ENCODE measurements at regions not wholly inside any gene's neighbourhood (a gene's known extent, or its start where the extent isn't known, plus 50 kb on each side); places are given as distances from the start of the nearest gene placed in this dataset.
"Not testable (repeated sequence)": the region's sequence is repeated elsewhere in the genome, so short reads cannot be mapped to it uniquely, and the experiment has no call there.

DNA sequence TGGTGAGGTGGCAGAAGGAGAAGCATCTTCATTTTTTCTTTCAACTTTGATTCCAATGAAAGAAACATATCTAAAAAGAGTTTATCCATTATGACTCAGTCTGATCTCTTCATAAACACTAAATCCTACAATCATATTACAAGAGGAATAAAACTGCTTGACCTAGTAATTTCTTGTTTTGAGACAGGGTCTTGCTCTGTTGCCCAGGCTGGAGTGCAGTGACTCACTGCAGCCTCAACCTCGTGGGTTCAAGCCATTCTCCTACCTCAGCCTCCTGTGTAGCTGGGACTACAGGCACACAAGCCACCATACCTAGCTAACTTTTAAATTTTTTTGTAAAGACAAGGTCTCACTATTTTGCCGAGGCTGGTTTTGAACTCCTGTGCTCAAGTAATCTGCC lies 147.2 kb downstream of the NDUFA12 start:
- DNase-seq = no peak

DNA sequence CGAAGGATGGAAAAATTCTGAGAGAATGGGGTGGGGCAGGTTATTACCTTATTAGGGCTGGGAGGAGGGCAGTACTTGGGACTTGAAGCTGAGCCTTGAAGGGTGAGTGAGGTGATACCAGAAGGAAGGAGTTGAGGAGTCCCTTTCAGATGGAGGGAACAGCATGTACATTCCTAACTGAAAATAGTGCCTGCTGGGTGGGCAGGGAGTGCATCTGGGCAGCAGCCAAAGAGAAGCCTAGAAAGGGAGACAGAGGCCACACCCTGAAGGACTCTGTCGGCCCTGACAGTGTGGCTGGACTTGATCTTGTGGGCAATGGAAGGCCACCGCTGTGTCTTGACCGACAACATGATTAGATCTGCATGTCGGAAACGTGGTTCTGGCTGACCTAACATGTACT lies 147.6 kb downstream of the NDUFA12 start:
- DNase-seq = no peak

DNA sequence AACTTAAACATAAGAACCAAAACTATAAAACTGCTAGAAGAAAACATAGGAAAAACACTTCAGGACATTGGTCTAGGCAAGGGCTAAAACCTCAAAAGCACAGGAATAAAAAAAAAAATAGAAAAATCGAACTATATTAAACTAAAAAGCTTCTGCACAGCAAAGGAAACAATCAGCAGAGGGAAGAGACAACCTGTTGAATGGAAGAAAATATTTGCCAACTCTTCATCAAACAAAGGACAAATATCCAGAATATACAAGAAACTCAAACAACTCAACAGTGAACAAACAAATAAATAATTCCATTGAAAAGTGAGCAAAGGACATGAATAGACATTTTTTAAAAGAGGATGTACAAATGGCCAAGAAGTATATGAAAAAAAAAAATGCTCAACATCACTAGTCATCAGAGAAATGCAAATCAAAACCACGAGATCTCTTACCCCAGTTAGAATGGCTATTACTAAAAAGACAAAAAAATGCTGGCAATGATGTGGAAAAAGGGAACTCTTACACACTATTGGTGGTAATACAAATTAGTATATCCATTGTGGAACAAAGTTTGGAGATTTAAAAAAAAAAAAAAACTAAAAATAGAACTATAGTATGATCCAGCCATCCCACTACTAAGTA lies 152.0 kb downstream of the NDUFA12 start:
- DNase-seq = no peak

DNA sequence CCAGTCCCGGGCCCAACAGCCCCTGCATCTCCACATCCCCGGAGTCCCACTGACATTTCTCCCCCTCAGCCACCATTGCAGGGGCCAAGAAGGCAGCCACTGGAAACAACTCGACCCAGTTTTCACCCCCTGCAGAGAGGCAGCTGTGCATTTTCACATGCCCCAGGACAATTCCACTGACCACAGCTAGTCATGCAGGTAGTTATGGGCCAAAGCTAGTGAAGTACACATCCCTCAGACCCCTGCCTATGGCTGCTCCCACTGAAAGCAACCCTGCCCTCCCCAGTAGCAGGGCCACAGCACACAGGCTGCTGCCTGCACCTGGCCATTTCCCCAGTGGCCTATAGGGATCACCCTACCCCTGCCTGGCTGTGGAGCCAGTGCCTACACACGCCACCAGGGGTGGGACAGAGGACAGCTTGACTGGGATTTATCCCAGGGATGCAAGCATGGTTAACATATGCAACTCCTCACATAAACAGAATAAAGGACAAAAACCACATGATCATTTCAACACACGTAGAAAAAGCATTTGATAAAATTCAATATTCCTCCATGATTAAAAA lies 154.0 kb downstream of the NDUFA12 start:
- no peak for DNase-seq

DNA sequence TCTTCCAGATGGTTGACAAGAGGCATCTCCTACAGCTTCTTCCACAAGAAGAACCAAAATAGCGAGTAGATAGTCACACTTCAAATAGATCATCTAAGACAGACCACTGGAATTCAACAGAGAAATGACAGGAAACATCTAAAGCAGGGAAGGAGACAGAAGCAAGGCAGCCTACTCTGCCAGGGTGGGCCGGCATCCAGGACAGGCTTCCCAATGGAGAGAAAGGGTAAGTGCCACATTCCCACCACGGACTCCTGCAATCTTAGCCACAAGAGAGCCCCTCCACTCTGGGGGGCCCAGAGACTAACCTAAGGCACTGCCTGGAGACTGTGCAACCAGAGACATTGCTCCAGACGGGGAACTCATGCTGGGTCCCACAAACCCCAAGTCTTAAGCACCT lies 154.5 kb downstream of the NDUFA12 start:
- no peak for DNase-seq

- DNase-seq = no peak
These were observed 158.4 kb downstream of the NDUFA12 start for GRCh38 chr12:94845110-94845509.

GRCh38 chr12:94844452-94844851 lies 159.0 kb downstream of the NDUFA12 start:
- DNase-seq = no peak

GRCh38 chr12:94841904-94842610 lies 161.4 kb downstream of the NDUFA12 start:
- DNase-seq = peak; percentile 5

DNA sequence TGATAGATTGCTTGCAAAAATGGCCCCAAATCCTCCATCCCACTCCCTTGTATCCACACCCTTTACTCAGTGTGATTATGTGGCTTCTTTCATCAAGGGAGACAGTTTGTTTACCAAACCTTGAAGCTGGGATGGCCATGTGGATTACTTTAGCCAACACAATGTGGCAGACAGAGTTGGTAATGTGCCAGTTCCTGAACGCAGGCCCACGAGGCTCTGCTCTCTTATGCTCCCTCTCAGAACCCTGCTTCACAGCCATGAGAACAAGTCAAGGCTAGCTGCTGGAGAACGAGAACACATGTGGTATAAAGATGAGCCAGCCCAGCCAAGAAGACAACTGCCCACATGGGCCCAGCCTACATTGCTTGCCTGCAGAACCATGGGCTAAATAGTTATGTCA lies 162.3 kb downstream of the NDUFA12 start:
- peak; percentile 83 for DNase-seq

DNA sequence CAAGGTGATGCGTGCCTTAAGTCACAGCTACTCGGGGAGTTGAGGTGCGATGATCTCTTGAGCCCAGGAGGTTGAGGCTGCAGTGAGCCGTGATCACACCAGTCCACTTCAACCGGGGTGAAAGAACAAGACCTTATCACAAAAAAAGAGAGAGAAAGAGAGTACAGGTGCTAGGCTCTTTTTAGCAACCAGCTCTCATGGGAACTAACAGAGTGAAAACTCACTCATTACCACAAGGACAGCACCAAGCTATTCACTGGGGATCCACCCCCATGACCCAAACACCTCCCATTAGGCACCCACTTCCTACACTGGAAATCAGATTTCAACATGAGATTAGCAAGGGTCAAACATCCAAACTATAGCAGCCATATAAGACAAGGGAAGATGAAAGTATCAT lies 164.2 kb downstream of the NDUFA12 start:
- DNase-seq = no peak

DNA sequence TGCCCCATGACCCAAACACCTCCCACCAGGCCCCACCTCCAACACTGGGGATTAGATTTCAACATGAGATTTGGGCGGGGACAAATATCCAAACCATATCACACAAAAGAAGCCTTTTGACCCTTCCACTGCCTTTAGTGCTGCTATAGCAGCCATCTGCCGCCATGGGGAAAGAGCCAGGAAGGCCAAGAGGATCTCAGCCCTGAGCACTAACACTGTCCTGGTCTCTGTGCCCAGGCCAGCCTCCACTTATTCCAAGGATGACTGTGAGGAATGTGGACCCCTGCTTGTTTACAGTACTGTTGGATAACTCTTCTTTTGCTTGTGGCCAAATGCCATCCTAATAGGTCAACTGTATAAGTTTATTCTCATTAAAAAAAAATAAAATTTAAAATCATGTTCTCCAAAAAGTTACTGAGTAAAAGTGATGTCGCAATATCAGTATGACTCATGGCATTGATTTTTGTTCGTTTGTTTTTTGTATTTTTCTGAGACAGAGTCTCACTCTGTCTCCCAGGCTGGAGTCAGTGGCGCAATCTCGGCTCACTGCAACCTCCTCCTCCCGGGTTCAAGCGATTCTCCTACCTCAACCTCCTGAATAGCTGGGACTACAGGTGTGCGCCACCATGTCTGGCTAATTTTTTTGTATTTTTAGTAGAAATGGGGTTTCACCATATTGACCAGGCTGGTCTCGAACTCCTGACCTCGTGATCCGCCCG lies 166.4 kb downstream of the NDUFA12 start:
- not testable (repeated sequence) for DNase-seq

DNA sequence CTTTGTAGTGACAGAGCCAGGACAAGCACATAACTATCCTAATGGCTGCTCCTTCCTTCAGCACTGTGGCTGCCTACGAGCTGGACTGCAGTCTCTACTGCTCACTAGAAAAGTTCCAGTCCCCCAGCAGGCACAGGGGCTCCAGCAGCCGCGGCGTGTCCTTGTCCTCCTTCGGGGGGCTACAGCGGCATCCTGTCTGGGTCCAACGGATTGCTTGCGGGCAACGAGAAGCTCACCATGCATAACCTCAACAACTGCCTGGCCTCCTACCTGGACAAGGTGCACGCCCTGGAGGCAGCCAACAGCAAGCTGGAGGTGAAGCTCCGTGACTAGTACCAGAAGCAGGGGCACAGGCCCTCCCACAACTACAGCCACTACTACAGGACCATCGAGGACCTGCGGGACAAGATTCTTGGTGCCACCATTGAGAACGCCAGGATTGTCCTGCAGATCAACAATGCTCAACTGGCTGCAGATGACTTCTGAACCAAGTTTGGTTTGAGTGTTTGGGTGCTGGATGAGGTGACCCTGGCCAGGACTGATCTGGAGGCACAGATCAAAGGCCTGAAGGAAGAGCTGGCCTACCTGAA lies 169.4 kb downstream of the NDUFA12 start:
- no peak for DNase-seq

GRCh38 chr12:94832780-94833681 lies 170.5 kb downstream of the NDUFA12 start:
- peak; percentile 58 for DNase-seq

- no peak for DNase-seq
These were observed 171.4 kb downstream of the NDUFA12 start for GRCh38 chr12:94832105-94832504.

DNA sequence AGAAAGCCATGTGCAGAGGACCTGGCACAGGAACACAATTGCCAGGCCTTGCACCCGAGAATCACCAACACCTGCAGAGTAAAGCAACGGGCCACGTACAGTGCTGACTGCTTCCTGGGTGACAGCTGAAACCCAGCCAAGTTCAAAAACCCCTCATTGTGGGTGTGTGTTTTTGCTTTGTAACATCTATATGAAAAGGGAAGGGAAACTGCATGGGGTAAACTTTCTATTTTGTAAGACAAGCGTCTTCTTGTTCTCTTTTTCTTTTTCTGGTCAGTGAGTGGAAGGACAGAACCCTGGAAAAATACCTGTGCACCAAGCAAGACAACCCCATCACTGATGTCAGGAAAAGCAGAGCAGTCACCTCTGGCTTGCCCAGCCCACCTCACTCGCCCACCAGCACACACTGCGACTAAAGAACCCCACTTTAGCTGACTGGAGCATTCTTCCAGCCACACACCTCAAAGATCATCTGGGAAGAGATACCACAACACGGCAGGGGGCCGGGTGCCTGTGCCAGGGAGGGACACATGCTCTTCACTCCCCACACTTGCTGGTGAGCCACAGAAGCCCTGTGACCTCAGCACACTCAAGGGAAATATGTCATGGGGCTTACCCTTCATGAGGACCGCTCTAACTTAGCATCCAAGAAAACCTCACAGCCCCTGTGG lies 172.3 kb downstream of the NDUFA12 start:
- peak; percentile 20 for DNase-seq

DNA sequence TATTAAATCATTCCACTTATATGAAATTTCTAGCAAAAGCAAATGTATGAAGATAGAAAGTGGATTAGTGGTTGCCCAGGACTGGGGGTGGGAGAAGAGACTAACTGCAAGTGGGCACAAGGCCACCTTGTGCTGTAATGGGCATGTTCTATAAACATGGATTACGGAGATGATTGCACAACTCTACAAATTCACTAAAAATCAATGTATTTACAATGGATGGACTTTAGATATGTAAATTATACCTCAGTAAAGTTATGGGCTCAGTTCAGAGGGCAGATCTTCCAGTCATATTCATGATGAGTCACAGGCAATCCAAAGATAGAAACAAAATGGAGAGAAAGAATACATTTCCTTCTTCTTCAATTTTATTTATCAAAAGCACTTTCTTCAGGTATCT lies 173.9 kb downstream of the NDUFA12 start:
- no peak for DNase-seq

GRCh38 chr12:94819011-94819410 lies 168.7 kb upstream of the TMCC3 start:
- DNase-seq = no peak

GRCh38 chr12:94817695-94818075 lies 167.3 kb upstream of the TMCC3 start:
- no peak for DNase-seq

- not testable (repeated sequence) for DNase-seq
These were observed 166.8 kb upstream of the TMCC3 start for GRCh38 chr12:94817201-94817600.

GRCh38 chr12:94816746-94817145 lies 166.4 kb upstream of the TMCC3 start:
- not testable (repeated sequence) for DNase-seq

GRCh38 chr12:94815958-94816357 lies 165.6 kb upstream of the TMCC3 start:
- no peak for DNase-seq

DNA sequence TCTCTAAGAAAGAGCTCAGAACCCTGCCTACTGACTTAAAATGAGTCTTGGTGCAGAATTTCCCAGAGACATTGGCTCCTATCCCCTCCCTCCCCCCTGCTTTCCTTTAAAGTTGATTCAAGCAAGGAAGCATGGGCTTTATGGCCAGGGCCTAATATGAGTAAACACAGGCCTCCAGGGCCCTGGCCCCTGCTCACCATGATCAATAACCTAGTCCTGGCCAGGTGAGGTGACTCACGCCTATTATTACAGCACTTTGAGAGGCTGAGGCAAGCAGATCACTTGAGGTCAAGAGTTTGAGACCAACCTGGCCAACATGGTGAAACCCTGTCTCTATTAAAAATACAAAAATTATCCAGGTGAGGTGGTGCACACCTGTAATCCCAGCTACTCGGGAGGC lies 165.1 kb upstream of the TMCC3 start:
- DNase-seq = no peak
